Mammary epithelial cell (primary cell): ENCODE measurements at regions not wholly inside any gene's neighbourhood (a gene's known extent, or its start where the extent isn't known, plus 50 kb on each side); places are given as distances from the start of the nearest gene placed in this dataset.
A peak's percentile ranks its signal among the peaks of the same experiment; 100 is the strongest.

Source experiments
- CTCF ChIP-seq, 2 donors: IDR thresholded peaks in 1 of 2; conservative IDR thresholded peaks in 1 of 2; 2 replicates each; pipeline ENCODE4 v1.5.1; 2011 to 2012; ENCODE audit warnings: inconsistent platforms in 2 of 2, low read length in 2 of 2, mild to moderate bottlenecking in 2 of 2, control low read depth in 1 of 2, low read depth in 1 of 2; ENCODE audit not compliant: insufficient read depth in 1 of 2; ENCODE audit errors: extremely low read depth in 1 of 2
- EZH2 ChIP-seq: IDR thresholded peaks from 2 replicates; pipeline ENCODE4 v1.6.1; 2012; ENCODE audit warnings: low read length, inconsistent platforms, borderline replicate concordance

- TF ChIP-seq CTCF (conservative IDR thresholded peaks at IDR 0.05 in 1 of 2, IDR thresholded peaks at IDR 0.05 in 1 of 2; ENCODE audit: extremely low read depth in 1 of 2, insufficient read depth in 1 of 2, low read depth in 1 of 2, low read length in 2 of 2) (peak; percentile 47 to 53), EZH2 (no peak)
Observed at GRCh38 chr10:61592581-61592980, 70.1 kb upstream of the CABCOCO1 start.
